Nephron progenitor cell (in vitro differentiated cells): ENCODE measurements at regions not wholly inside any gene's neighbourhood (a gene's known extent, or its start where the extent isn't known, plus 50 kb on each side); places are given as distances from the start of the nearest gene placed in this dataset.

Experiments
- DNase-seq: peaks from one replicate; pipeline ENCODE4 v3.0.0; 2021
- H3K27ac Mint-ChIP-seq: 2 replicates; pipeline ENCODE4 v1.8.0; 2021; ENCODE audit warnings: mild to moderate bottlenecking, moderate library complexity, mixed read lengths
- H3K27me3 Mint-ChIP-seq: 2 replicates; pipeline ENCODE4 v1.8.0; 2021; ENCODE audit warnings: mild to moderate bottlenecking, low read depth, mixed read lengths; ENCODE audit not compliant: poor library complexity
- H3K36me3 Mint-ChIP-seq: 2 replicates; pipeline ENCODE4 v1.8.0; 2021; ENCODE audit warnings: low read depth, mixed read lengths
- H3K4me1 Mint-ChIP-seq: 2 replicates; pipeline ENCODE4 v1.8.0; 2021; ENCODE audit warnings: mixed read lengths
- H3K4me3 Mint-ChIP-seq: 2 replicates; pipeline ENCODE4 v1.8.0; 2021; ENCODE audit warnings: mild to moderate bottlenecking, moderate library complexity, mixed read lengths
- H3K9me3 Mint-ChIP-seq: 2 replicates; pipeline ENCODE4 v1.8.0; 2021; ENCODE audit warnings: mild to moderate bottlenecking, moderate library complexity, mixed read lengths
- CTCF ChIP-seq: fragments of 200-600 bp; sonication (generic); IDR thresholded peaks from 2 replicates; pipeline ENCODE4 v1.5.0; 2021; ENCODE audit warnings: antibody characterized with exemption

GRCh38 chr4:35052546-35052945, 1191.8 kb downstream of the ARAP2 start:
- Mint-ChIP-seq H3K27me3 (no peaks in the 10 kb centered on the region), H3K27ac (no peak overlapping the region), H3K36me3 (no peaks in the 10 kb centered on the region), H3K4me3 (no peak overlapping the region), H3K4me1 (no peaks in the 10 kb centered on the region), H3K9me3 (no peaks in the 10 kb centered on the region)
- TF ChIP-seq CTCF: no peak
- DNase-seq: no peak

- TF ChIP-seq CTCF: no peak
Measured at GRCh38 chr4:35063031-35063570, 1181.2 kb downstream of the ARAP2 start.

GRCh38 chr4:35066406-35066805, 1177.9 kb downstream of the ARAP2 start:
- H3K36me3 Mint-ChIP-seq: no peaks in the 10 kb centered on the region
- H3K27ac Mint-ChIP-seq: no peak overlapping the region
- H3K27me3 Mint-ChIP-seq: no peaks in the 10 kb centered on the region
- H3K4me1 Mint-ChIP-seq: no peaks in the 10 kb centered on the region
- TF ChIP-seq CTCF: no peak
- no peak overlapping the region for H3K4me3 Mint-ChIP-seq
- H3K9me3 Mint-ChIP-seq: no peaks in the 10 kb centered on the region
- no peak for DNase-seq

More at GRCh38 chr4:35063031-35063570, 1181.2 kb downstream of the ARAP2 start:
- Mint-ChIP-seq H3K4me3 (no peak overlapping the region), H3K4me1 (no peaks in the 10 kb centered on the region), H3K27ac (no peak overlapping the region), H3K9me3 (no peaks in the 10 kb centered on the region), H3K36me3 (no peaks in the 10 kb centered on the region), H3K27me3 (peaks cover 3% of the 10 kb centered on the region)
- no peak for DNase-seq

GRCh38 chr4:35080799-35081198, 1163.5 kb downstream of the ARAP2 start:
- Mint-ChIP-seq H3K27ac (no peak overlapping the region), H3K36me3 (no peaks in the 10 kb centered on the region), H3K27me3 (no peaks in the 10 kb centered on the region), H3K4me1 (no peaks in the 10 kb centered on the region), H3K9me3 (no peaks in the 10 kb centered on the region), H3K4me3 (no peak overlapping the region)
- no peak for TF ChIP-seq CTCF
- DNase-seq: no peak

- Mint-ChIP-seq H3K9me3 (no peaks in the 10 kb centered on the region), H3K4me1 (no peaks in the 10 kb centered on the region), H3K36me3 (no peaks in the 10 kb centered on the region), H3K27ac (no peak overlapping the region), H3K4me3 (no peak overlapping the region), H3K27me3 (no peaks in the 10 kb centered on the region)
- DNase-seq: no peak
- TF ChIP-seq CTCF: no peak
Measured at GRCh38 chr4:35087218-35087617, 1157.1 kb downstream of the ARAP2 start.

GRCh38 chr4:35100932-35101331, 1143.4 kb downstream of the ARAP2 start:
- Mint-ChIP-seq H3K27me3 (no peaks in the 10 kb centered on the region), H3K36me3 (no peaks in the 10 kb centered on the region), H3K4me1 (no peaks in the 10 kb centered on the region), H3K27ac (no peak overlapping the region), H3K4me3 (no peak overlapping the region), H3K9me3 (no peaks in the 10 kb centered on the region)
- no peak for TF ChIP-seq CTCF
- DNase-seq: no peak
